Frontal cortex (tissue), 3 donors: ENCODE measurements at regions not wholly inside any gene's neighbourhood (a gene's known extent, or its start where the extent isn't known, plus 50 kb on each side); places are given as distances from the start of the nearest gene placed in this dataset.

Experiments
- DNase-seq, 2 donors: peaks; one replicate each; pipeline ENCODE4 v3.0.0; 2012; ENCODE audit warnings: low spot score in 2 of 2
- FAIRE-seq: peaks from 2 replicates; lab custom pipeline; 2012; peaks lifted over from hg19 to GRCh38; lab: Jason Lieb, UNC
- donor health status: control.
- donor health status: control.
- donor health status: control.

GRCh38 chr9:118761016-118761790 lies 608.0 kb downstream of the BRINP1 start:
- DNase-seq: no peak
- no peak for FAIRE-seq

- FAIRE-seq (no peak), DNase-seq (no peak)
Measured at GRCh38 chr9:118767571-118767970, 601.7 kb downstream of the BRINP1 start.

DNA sequence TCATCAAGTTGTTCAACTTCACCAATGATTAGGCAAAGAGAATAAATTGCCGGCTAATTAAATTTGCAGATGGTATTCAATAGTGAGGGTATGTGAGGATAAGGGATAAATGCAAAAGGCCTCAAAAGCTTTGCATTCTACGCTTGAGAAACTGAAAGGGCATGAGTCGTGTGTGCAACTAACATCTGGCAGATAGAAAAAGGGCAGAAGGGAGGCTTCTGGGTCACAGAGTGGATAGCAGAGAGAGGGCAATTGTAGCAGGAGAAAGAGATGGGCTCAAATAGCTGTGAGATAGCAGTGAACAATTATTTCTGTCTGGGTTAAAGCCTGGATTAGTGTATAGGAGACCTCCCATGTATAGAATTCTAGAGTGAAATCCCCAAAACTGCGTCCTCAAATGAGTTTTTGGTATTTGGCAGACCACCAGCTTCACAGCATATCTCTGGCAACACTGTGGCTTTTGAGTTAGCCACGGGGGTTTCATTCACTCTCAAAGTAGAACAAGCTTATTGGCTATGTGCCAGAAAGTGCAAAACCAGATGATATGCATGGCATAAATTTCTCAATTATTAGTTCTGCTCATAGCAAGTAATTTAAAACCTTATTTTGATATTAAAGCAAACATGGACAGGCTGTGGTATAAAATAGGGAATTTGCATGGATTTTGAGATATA lies 586.3 kb downstream of the BRINP1 start:
- DNase-seq (no peak), FAIRE-seq (no peak)

DNA sequence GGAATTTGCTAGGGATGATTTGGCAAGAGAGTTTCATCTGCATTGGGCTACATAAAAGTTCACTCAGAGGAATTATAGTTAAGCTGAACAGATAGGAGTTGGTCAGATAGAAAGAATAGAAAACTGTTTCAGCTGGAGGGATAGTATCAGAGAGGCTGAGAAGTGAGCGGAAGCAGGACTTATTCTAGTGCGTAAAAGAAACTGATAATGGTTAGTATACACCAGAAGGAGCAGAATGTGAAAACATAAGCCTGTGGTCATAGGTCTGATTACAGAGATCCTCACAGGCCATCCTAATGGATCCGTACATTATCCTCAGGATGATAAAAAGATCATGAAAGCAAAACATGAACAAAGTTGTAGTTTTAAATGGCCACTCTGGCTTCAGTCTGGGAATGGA lies 585.2 kb downstream of the BRINP1 start:
- no peak for DNase-seq
- FAIRE-seq: no peak

DNA sequence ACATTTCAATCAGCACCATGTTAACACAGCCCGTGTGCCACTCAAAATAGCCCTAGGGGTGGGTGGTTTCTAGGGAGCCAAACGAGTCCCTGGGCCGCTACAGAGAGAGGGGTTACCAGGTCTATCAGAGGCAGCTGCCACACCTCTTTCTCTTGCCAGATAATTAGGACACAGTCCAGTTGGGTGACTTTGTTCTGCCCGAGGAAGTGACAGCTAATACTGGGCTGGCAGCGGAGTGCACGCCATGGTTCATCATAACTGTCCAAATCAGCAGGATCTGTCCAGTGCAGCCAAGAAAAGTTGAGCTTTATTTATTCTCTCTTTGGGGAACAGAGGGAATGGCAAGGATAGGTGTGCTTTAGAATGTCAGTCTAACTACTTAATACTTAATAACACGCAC lies 583.8 kb downstream of the BRINP1 start:
- DNase-seq: no peak
- FAIRE-seq: no peak

DNA sequence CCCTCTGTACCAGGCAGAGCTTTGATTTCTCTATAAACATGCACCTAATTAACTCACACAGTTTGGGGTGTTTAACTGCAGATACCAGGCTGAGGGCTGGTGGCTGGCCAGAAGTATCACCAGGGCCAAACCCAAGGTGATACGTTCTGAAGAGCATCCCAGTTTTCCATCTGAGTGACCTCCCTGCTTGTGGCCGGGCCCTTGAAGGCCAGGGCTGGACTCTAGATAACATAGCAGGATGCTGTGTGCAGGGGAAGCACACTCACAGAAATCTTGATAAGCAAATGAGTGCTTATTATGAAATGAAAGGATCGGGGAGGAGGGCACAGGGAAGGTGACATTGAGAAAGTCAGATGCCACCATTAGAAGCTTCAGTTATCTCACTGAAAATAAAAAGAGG lies 582.4 kb downstream of the BRINP1 start:
- FAIRE-seq (no peak), DNase-seq (no peak)

GRCh38 chr9:118809160-118809625 lies 560.0 kb downstream of the BRINP1 start:
- DNase-seq: no peak

DNA sequence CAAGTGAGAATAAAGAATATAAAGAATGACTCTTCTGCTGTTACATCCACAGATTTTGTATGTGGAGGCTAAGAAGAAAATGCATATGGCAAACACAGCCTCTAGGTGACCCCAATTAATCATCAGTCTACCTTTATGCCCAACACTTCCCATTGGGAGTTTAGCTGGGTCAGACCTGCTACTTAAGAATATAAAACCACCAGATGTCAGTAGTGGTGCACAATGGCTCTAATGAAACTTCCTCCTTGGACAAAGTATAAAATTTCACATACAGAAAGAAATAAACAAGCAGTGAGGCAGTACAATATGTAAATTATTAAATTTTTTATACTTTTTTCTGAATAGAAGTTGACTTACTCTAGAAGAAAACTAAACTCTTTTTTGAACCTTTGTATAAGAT lies 539.9 kb downstream of the BRINP1 start:
- FAIRE-seq (no peak), DNase-seq (no peak)

More at GRCh38 chr9:118809160-118809625, 560.0 kb downstream of the BRINP1 start:
- FAIRE-seq: no peak

- no peak for DNase-seq
- no peak for FAIRE-seq
Measured at GRCh38 chr9:118832371-118832770, 536.9 kb downstream of the BRINP1 start.

DNA sequence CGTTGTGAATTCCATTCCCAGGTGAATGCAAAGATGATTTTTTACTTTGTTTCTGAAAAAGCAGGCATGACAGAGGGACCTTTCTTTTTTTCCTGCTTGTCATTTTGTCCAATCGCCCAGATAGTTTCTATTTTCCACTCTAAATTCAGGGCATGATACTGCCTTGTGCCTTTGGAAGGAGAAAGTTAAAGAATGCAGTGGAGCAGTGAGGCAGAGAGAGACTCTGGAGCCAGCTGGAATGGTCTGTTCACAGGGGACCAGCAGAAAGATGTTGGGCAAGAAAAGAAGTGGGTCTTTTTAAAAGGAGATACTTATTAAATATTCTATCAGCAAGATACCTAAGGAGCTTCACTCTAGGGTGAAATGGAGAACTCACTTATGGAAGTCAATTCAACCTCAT lies 532.3 kb downstream of the BRINP1 start:
- no peak for FAIRE-seq
- no peak for DNase-seq

DNA sequence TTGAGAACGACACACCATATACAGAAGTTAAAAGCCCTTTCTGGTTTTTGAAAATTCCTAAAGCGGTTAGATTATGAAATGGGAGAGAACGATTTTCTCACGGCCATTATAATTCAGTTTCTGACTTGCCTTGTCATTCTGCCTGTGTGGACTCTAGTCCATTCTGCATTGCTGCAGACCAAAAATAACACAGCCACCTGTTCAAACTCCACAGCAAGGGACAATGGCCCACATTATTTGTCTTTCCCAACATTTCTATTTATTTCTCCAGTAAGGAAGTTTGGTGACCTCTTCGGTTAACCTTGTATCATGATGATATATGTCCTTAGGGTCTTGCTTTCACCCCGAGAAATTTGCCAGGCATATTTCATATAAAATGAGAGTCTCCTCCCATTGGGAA lies 497.7 kb downstream of the BRINP1 start:
- FAIRE-seq: no peak
- DNase-seq: no peak

DNA sequence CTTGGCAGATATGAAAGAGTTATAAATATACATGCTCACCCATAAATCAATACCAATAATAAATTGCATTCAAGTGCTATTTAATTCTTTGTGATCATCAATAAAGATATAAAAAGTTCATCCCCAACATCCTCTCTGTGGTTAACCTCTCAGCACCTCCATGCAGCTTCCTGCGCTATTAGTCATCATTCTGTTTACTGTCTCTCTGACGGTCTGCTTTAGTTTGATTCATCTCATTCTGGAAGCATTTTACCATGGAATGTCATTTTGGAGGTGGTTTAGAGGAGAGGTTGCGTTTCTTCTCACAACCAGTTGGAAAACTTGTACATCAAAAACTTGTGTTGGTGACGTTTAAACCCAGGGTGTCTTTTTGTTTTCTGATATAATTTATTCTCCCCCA lies 486.6 kb downstream of the BRINP1 start:
- FAIRE-seq (no peak), DNase-seq (no peak)

GRCh38 chr9:118883411-118883810 lies 485.8 kb downstream of the BRINP1 start:
- FAIRE-seq (no peak), DNase-seq (no peak)

- FAIRE-seq (no peak), DNase-seq (no peak)
Measured at GRCh38 chr9:118891213-118891612, 478.0 kb downstream of the BRINP1 start.

- DNase-seq: peak in 1 of 2 donors; percentile 11
- peak; percentile 99 for FAIRE-seq
Measured at GRCh38 chr9:118896324-118897000, 472.8 kb downstream of the BRINP1 start.

DNA sequence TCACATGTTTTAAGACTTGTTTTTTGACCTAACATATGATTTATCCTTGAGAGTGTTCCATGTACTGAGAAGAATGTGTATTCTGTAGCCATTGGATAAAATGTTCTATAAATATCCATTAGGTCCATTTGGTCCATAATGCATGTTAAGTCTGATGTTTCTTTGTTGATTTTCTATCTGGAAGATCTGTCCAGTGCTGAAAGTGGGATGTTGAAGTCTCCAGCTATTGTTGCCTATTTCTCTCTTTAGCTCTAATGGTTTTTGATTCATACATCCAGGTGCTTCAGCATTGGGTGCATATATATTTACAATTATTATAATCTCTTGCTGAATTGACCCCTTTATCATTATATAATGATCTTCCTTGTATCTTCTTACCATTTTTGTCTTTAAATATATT lies 451.1 kb downstream of the BRINP1 start:
- FAIRE-seq: no peak
- DNase-seq: no peak

- DNase-seq: no peak
- no peak for FAIRE-seq
Measured at GRCh38 chr9:118928722-118929121, 440.5 kb downstream of the BRINP1 start.

GRCh38 chr9:118929287-118929686 lies 439.9 kb downstream of the BRINP1 start:
- FAIRE-seq (no peak), DNase-seq (no peak)

- FAIRE-seq (no peak), DNase-seq (no peak)
Measured at GRCh38 chr9:118931941-118932340, 437.3 kb downstream of the BRINP1 start.

GRCh38 chr9:118938581-118938980 lies 430.7 kb downstream of the BRINP1 start:
- no peak for FAIRE-seq

GRCh38 chr9:118940473-118940872 lies 428.8 kb downstream of the BRINP1 start:
- DNase-seq: no peak

More at GRCh38 chr9:118938581-118938980, 430.7 kb downstream of the BRINP1 start:
- DNase-seq: no peak

More at GRCh38 chr9:118940473-118940872, 428.8 kb downstream of the BRINP1 start:
- FAIRE-seq: no peak
